ENCODE measurements at regions not wholly inside any gene's neighbourhood (a gene's known extent, or its start where the extent isn't known, plus 50 kb on each side); places are given as distances from the start of the nearest gene placed in this dataset.

- FAIRE-seq: no peak
These were observed 806.2 kb upstream of the WWC1 start for GRCh38 chr5:167485061-167485774.

GRCh38 chr5:167488371-167488770 is 803.1 kb upstream of the WWC1 start:
- no peak for FAIRE-seq

- no peak for FAIRE-seq
These were observed 802.2 kb upstream of the WWC1 start for GRCh38 chr5:167489202-167489601.

- no peak for FAIRE-seq
These were observed 787.3 kb upstream of the WWC1 start for GRCh38 chr5:167503926-167504720.

GRCh38 chr5:167507463-167508233 is 783.8 kb upstream of the WWC1 start:
- no peak for FAIRE-seq

GRCh38 chr5:167509076-167509475 is 782.4 kb upstream of the WWC1 start:
- FAIRE-seq: no peak

- FAIRE-seq: no peak
These were observed 780.2 kb upstream of the WWC1 start for GRCh38 chr5:167511276-167511675.

- no peak for FAIRE-seq
These were observed 779.3 kb upstream of the WWC1 start for GRCh38 chr5:167512111-167512510.

GRCh38 chr5:167513381-167513780 is 778.1 kb upstream of the WWC1 start:
- FAIRE-seq: no peak

- no peak for FAIRE-seq
These were observed 777.0 kb upstream of the WWC1 start for GRCh38 chr5:167514461-167514860.

GRCh38 chr5:167525004-167525403 is 766.4 kb upstream of the WWC1 start:
- FAIRE-seq: no peak

- no peak for FAIRE-seq
These were observed 762.8 kb upstream of the WWC1 start for GRCh38 chr5:167528651-167529050.

GRCh38 chr5:167530548-167530947 is 760.9 kb upstream of the WWC1 start:
- FAIRE-seq: no peak

GRCh38 chr5:167533814-167534795 is 757.3 kb upstream of the WWC1 start:
- FAIRE-seq: no peak

- FAIRE-seq: no peak
These were observed 751.7 kb upstream of the WWC1 start for GRCh38 chr5:167539747-167540146.

- FAIRE-seq: no peak
These were observed 745.2 kb upstream of the WWC1 start for GRCh38 chr5:167546270-167546669.

GRCh38 chr5:167552356-167552755 is 739.1 kb upstream of the WWC1 start:
- no peak for FAIRE-seq

GRCh38 chr5:167553511-167553910 is 737.9 kb upstream of the WWC1 start:
- no peak for FAIRE-seq

GRCh38 chr5:167554564-167555290 is 736.7 kb upstream of the WWC1 start:
- FAIRE-seq: no peak

- no peak for FAIRE-seq
These were observed 735.8 kb upstream of the WWC1 start for GRCh38 chr5:167555565-167556166.

- FAIRE-seq: no peak
These were observed 734.1 kb upstream of the WWC1 start for GRCh38 chr5:167557359-167557758.
